ENCODE measurements at regions not wholly inside any gene's neighbourhood (a gene's known extent, or its start where the extent isn't known, plus 50 kb on each side); places are given as distances from the start of the nearest gene placed in this dataset.

GRCh38 chr20:63096681-63097335 is 90.0 kb upstream of the BHLHE23 start:
- Histone ChIP-seq H3K27ac (ENCODE audit: low read length) (no peak overlapping the region), H4K20me1 (ENCODE audit: low read length) (no peaks in the 10 kb centered on the region), H3K4me1 (ENCODE audit: insufficient read depth, low read length) (no peaks in the 10 kb centered on the region), H3K4me2 (ENCODE audit: low read length) (no peak overlapping the region), H3K79me2 (ENCODE audit: low read length) (no peaks in the 10 kb centered on the region), H3K9me3 (ENCODE audit: low read length) (no peaks in the 10 kb centered on the region), H3K9me2 (replicated peaks; ENCODE audit: low read length) (no peaks in the 10 kb centered on the region), H3K36me3 (ENCODE audit: low read depth, low read length) (no peaks in the 10 kb centered on the region), H3K9ac (ENCODE audit: low read length) (no peak overlapping the region), H2AFZ (ENCODE audit: low read length) (no peak overlapping the region), H3K27me3 (ENCODE audit: low read length) (peaks cover 45% of the 10 kb centered on the region), H3K4me3 (ENCODE audit: low read length) (no peak overlapping the region), H3F3A (ENCODE audit: low read length, unreplicated experiment) (no peaks in the 10 kb centered on the region)
- ATAC-seq, result no peak
- ChIA-PET CTCF (no interaction called here), POLR2A (ENCODE audit: unreplicated experiment) (no interaction called here)
- no TSS peak for BruUV-seq (replicated peaks)
- TF ChIP-seq EZH2 (IDR thresholded peaks at IDR 0.05; ENCODE audit: low read length, unreplicated experiment) (no peak), CTCF (conservative IDR thresholded peaks at IDR 0.05; ENCODE audit: low read depth, low read length) (no peak), EZH2phosphoT487 (IDR thresholded peaks at IDR 0.05; ENCODE audit: borderline replicate concordance, low read length) (no peak)
- no peak for DNase-seq
- intact Hi-C loops (cut with micrococcal nuclease), result no loop called here

GRCh38 chr20:63095718-63096654 is 89.2 kb upstream of the BHLHE23 start:
- no peak overlapping the region for H3K4me2 ChIP-seq (ENCODE audit: low read length)
- H3K9me3 ChIP-seq (ENCODE audit: low read length), result no peaks in the 10 kb centered on the region
- H3F3A ChIP-seq (ENCODE audit: low read length, unreplicated experiment), result no peaks in the 10 kb centered on the region
- no peaks in the 10 kb centered on the region for H3K79me2 ChIP-seq (ENCODE audit: low read length)
- no TSS peak for BruUV-seq (replicated peaks)
- H2AFZ ChIP-seq (ENCODE audit: low read length), result no peak overlapping the region
- H3K27me3 ChIP-seq (ENCODE audit: low read length), result peaks cover 49% of the 10 kb centered on the region
- no peak for DNase-seq
- intact Hi-C loops (cut with micrococcal nuclease), result no loop called here
- no peak for TF ChIP-seq CTCF (conservative IDR thresholded peaks at IDR 0.05; ENCODE audit: low read depth, low read length)
- no peak for TF ChIP-seq EZH2 (IDR thresholded peaks at IDR 0.05; ENCODE audit: low read length, unreplicated experiment)
- no peak for TF ChIP-seq EZH2phosphoT487 (IDR thresholded peaks at IDR 0.05; ENCODE audit: borderline replicate concordance, low read length)
- no peaks in the 10 kb centered on the region for H3K4me1 ChIP-seq (ENCODE audit: insufficient read depth, low read length)
- ATAC-seq, result no peak
- H4K20me1 ChIP-seq (ENCODE audit: low read length), result no peaks in the 10 kb centered on the region
- H3K27ac ChIP-seq (ENCODE audit: low read length), result no peak overlapping the region
- H3K9ac ChIP-seq (ENCODE audit: low read length), result no peak overlapping the region
- H3K9me2 ChIP-seq (replicated peaks; ENCODE audit: low read length), result no peaks in the 10 kb centered on the region
- CTCF ChIA-PET, result no interaction called here
- POLR2A ChIA-PET (ENCODE audit: unreplicated experiment), result no interaction called here
- H3K36me3 ChIP-seq (ENCODE audit: low read depth, low read length), result no peaks in the 10 kb centered on the region
- H3K4me3 ChIP-seq (ENCODE audit: low read length), result no peak overlapping the region

All from PC-3 (cell line).